AG04450 (cell line): ENCODE measurements at regions not wholly inside any gene's neighbourhood (a gene's known extent, or its start where the extent isn't known, plus 50 kb on each side); places are given as distances from the start of the nearest gene placed in this dataset.
"Not testable (repeated sequence)": the region's sequence is repeated elsewhere in the genome, so short reads cannot be mapped to it uniquely, and the experiment has no call there.

ENCODE experiments used
- CTCF ChIA-PET: fragments of 300-600, 350-600 bp; formaldehyde crosslinking; extraction: SDS; loops from one replicate; lab custom pipeline; 2022; ENCODE audit warnings: antibody characterized with exemption, inconsistent platforms; lab: Charles Lee
- POLR2A ChIA-PET: fragments of 350-600 bp; formaldehyde crosslinking; extraction: SDS; loops from one replicate; lab custom pipeline; 2021; ENCODE audit warnings: antibody characterized with exemption, inconsistent platforms; lab: Yijun Ruan, JAX
- DNase-seq: peaks from one replicate; pipeline ENCODE4 v3.0.0-alpha.2; 2011; ENCODE audit warnings: low read depth, low spot score
- H3K27ac ChIP-seq: one replicate; pipeline ENCODE4 v1.5.1; 2012; ENCODE audit warnings: low read depth, low read length, control low read depth
- H3K27me3 ChIP-seq: one replicate; pipeline ENCODE4 v1.6.0; 2012; ENCODE audit warnings: low read length; ENCODE audit not compliant: control insufficient read depth, insufficient read depth
- H3K4me3 ChIP-seq: 2 replicates; pipeline ENCODE4 v1.5.1; 2011; ENCODE audit warnings: mild to moderate bottlenecking, low read depth, low read length, control low read depth
- H3K9me3 ChIP-seq: 2 replicates; pipeline ENCODE4 v1.5.1; 2012; ENCODE audit warnings: low read length; ENCODE audit not compliant: control insufficient read depth, insufficient read depth
- CTCF ChIP-seq: IDR thresholded peaks from 2 replicates; pipeline ENCODE4 v1.5.1; 2011; ENCODE audit warnings: low read depth, low read length, control low read depth, inconsistent platforms

GRCh38 chr16:88128556-88128955 lies 177.3 kb downstream of the BANP start:
- H3K27ac ChIP-seq, result no peak overlapping the region
- peaks cover 3% of the 10 kb centered on the region for H3K27me3 ChIP-seq
- H3K4me3 ChIP-seq, result no peak overlapping the region
- no peak for TF ChIP-seq CTCF
- DNase-seq, result no peak
- H3K9me3 ChIP-seq, result peaks cover 3% of the 10 kb centered on the region; the same call in 1 of the 2 replicates
- ChIA-PET CTCF (no interaction called here), POLR2A (no interaction called here)

- POLR2A ChIA-PET, H3K27ac ChIP-seq, H3K9me3 ChIP-seq, DNase-seq, CTCF ChIA-PET, H3K27me3 ChIP-seq, H3K4me3 ChIP-seq: not testable (repeated sequence)
These were observed 177.9 kb downstream of the BANP start for GRCh38 chr16:88129133-88129532.

- ChIA-PET CTCF (no interaction called here), POLR2A (interaction anchor here (0.7 kb wide), 2 partner anchors 392 to 1013 kb away, joined by 8 to 11 read pairs; no protein-coding TSS in a partner anchor)
- Histone ChIP-seq H3K27ac (no peak overlapping the region), H3K4me3 (no peak overlapping the region), H3K9me3 (peaks cover 3% of the 10 kb centered on the region; the same call in 1 of the 2 replicates), H3K27me3 (peaks cover 3% of the 10 kb centered on the region)
- DNase-seq, result no peak
- TF ChIP-seq CTCF, result no peak
These were observed 178.8 kb downstream of the BANP start for GRCh38 chr16:88130016-88130415.

GRCh38 chr16:88130681-88131080 lies 179.4 kb downstream of the BANP start:
- no peak for TF ChIP-seq CTCF
- ChIA-PET POLR2A (interaction anchor here (0.7 kb wide), 2 partner anchors 393 to 1012 kb away, joined by 8 to 11 read pairs; no protein-coding TSS in a partner anchor), CTCF (no interaction called here)
- Histone ChIP-seq H3K27ac (no peak overlapping the region), H3K4me3 (no peak overlapping the region), H3K27me3 (peaks cover 3% of the 10 kb centered on the region), H3K9me3 (peaks cover 3% of the 10 kb centered on the region; the same call in 1 of the 2 replicates)
- no peak for DNase-seq

GRCh38 chr16:88131256-88131655 lies 180.0 kb downstream of the BANP start:
- no peak for TF ChIP-seq CTCF
- no peak overlapping the region for H3K27ac ChIP-seq
- CTCF ChIA-PET, result no interaction called here
- no peak overlapping the region for H3K4me3 ChIP-seq
- DNase-seq, result no peak
- H3K9me3 ChIP-seq, result peaks cover 3% of the 10 kb centered on the region; the same call in 1 of the 2 replicates
- POLR2A ChIA-PET, result no interaction called here
- peaks cover 3% of the 10 kb centered on the region for H3K27me3 ChIP-seq
